GM21717 (cell line): ENCODE measurements at regions not wholly inside any gene's neighbourhood (a gene's known extent, or its start where the extent isn't known, plus 50 kb on each side); places are given as distances from the start of the nearest gene placed in this dataset.
A peak's percentile ranks its signal among the peaks of the same experiment; 100 is the strongest.
"Not testable (repeated sequence)": the region's sequence is repeated elsewhere in the genome, so short reads cannot be mapped to it uniquely, and the experiment has no call there.

ENCODE experiments used
- ATAC-seq: cut with Tn5 transposase; IDR thresholded peaks from one replicate; pipeline ENCODE4 v1.9.1; 2021; ENCODE audit warnings: mild to moderate bottlenecking, moderate library complexity; ENCODE audit not compliant: unreplicated experiment

DNA sequence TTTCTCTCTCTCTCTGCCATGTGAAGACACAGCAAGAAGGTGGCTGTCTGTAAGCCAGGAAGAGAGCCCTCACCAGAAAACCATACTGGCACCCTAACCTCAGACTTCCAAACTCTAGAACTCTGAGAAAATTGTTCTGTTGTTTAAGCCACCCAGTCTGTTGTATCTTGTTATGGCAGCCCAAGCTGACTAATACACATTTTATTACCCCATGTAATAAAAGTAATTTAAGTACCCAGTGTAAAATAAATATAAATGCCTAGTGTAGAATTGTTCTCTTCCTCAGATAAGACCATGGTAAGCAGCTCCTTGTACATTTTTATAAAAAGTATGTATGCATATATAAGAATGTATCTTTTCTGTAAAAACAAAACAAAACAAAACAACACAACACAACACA, 119.7 kb downstream of the DTL start:
- no peak for ATAC-seq

GRCh38 chr1:212157252-212157651, 121.7 kb downstream of the DTL start:
- no peak for ATAC-seq

DNA sequence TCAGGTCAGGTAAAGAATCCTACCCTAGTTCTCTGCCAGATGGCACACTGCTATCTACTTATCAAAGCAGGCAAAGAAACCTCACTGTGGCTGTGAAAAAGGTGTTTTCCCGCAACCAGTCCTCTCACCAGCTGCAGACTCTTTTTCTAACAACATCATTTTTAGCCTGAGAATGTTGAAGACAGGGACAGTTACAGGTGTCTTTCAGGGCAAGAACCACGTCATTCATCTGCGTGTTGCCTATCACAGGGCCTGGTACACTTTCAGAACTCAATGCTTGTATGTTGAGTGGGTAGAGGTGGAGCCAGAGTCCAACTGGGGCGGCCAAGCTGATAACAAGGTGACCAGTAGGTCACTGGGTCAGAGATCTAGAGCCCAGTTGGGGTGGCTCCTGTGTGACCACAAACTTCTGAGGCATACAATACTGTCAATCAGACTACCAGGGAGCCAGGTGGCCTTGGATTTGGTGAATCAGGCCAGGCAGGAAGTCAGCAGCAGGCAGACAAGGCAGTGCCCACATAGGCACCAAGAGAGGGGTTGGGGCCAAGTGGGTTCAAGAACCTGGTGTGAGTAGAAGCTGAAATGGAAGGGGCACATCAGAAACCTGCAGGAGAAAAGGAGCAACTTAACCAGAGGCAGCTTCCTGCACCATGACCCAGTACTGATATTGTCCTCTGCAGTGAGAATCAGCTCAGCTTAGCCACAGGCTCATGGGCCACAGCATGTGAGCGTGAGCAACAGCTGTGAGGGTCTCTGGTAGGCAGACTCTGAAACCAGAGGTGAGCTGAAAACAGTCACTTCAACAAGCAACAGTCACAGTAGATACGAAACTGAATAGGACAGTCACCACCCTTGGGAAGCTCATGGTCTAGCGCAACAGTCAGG, 123.6 kb downstream of the DTL start:
- ATAC-seq, result peak; percentile 35

DNA sequence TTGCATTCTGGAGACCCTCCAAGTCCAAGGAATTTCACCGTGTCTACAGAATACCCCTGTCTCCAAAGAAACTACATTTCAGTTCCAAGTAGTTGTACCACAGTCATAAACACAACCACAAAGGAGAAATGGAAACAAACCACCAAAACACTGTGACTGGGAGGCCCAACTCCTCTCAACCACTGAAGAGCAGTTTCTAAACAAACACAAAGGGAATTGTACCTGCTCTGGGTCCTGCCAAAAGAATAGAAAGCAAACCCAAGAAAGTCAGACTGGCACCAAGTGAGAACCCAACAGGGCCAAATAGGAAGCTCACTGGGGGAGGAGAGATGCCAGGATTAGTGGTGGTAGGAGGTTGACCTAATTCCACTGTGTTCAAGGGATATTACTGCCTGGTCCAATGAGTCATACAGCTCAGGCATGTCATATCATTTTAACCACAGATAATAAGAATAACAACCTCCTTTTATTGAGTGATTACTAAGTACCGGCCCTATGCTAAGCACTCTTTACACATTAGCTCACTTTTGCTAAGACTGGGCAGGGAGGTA, 123.9 kb upstream of the PPP2R5A start:
- ATAC-seq, result no peak

GRCh38 chr1:212162635-212163034, 122.6 kb upstream of the PPP2R5A start:
- ATAC-seq, result peak; percentile 48

- no peak for ATAC-seq
These were observed 120.9 kb upstream of the PPP2R5A start for GRCh38 chr1:212164095-212164872.

GRCh38 chr1:212166244-212166643, 119.0 kb upstream of the PPP2R5A start:
- ATAC-seq, result no peak

DNA sequence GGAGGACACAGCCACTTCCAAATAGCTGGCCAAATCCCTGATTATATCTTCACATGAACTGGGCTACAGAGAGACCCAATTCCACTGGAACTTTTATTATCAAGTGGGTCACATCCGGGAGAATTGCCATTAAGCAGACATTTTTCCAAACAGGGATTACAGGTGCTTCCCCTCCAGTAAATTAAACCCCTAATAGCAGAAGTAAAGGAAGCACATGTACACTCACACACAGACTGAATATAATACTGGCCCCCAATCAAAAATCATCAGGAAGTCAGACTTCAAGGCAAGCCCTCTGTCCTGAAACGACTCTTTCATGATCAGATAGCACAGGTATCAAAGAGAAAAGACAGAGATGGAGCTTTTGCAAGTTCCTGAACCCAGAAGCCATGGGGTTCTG, 118.6 kb upstream of the PPP2R5A start:
- no peak for ATAC-seq

GRCh38 chr1:212167098-212167497, 118.1 kb upstream of the PPP2R5A start:
- ATAC-seq, result no peak

- ATAC-seq, result no peak
These were observed 111.6 kb upstream of the PPP2R5A start for GRCh38 chr1:212173567-212173966.

GRCh38 chr1:212174295-212174694, 110.9 kb upstream of the PPP2R5A start:
- not testable (repeated sequence) for ATAC-seq

DNA sequence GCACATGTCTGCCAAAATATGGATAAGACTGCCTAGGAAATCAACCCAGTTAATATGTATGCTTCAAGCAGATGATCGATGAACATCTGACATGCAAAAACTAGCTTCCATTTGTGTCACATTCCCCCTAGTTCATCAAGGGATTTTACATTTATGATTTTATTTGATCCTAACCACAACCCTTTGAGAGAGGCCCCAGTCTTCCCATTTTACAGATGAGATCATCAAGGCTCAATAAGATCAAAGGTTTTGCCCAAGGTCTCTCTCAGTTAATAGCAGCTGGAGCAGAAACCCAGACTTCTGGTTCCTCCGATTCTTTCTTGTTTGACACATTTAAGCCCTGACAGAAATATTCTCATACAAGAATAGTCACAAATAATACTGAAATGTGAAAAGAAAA, 107.7 kb upstream of the PPP2R5A start:
- ATAC-seq, result no peak

GRCh38 chr1:212178851-212179250, 106.4 kb upstream of the PPP2R5A start:
- no peak for ATAC-seq

GRCh38 chr1:212179394-212180076, 105.7 kb upstream of the PPP2R5A start:
- no peak for ATAC-seq

DNA sequence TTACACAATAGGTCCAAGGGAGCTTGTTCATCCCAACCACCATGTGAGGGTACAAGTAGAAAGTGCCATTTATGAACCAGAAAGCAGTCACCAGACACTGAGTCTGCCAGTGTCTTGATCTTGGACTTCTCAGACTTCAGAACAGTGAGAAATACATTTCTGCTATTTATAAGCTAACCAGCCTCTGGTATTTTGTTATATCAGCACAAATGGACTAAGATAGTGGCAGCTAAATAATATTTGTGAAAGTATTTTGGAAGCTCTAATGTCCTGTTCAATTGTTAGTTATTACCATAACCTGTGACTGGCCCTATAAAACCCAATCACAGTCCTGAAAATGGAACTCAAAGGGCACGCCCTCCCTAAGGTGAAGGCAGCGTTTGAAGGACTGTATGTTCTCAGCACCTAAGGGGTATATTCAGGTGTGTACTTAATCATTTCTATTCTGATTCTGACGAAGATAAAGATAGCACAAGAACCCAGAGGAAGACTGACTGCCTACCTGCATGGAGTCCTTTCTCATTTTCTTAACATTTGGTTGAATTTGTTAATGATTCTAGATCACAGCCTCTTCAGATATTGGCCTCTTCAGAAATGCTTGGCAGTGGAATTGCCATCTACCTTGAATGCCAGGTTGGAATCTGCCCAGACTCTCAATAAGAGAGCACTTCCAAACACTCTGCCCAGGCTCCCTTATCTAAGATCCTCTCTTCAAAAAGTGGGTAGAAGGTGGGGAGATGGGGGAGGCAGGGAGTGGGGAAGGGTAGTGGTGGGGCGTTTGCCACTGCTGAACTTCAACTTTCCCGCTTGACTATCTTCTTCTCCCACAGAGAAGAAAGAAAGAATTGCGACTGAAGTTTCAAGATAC, 104.0 kb upstream of the PPP2R5A start:
- no peak for ATAC-seq

- ATAC-seq, result no peak
These were observed 103.0 kb upstream of the PPP2R5A start for GRCh38 chr1:212182171-212182570.

GRCh38 chr1:212182579-212182978, 102.6 kb upstream of the PPP2R5A start:
- no peak for ATAC-seq

DNA sequence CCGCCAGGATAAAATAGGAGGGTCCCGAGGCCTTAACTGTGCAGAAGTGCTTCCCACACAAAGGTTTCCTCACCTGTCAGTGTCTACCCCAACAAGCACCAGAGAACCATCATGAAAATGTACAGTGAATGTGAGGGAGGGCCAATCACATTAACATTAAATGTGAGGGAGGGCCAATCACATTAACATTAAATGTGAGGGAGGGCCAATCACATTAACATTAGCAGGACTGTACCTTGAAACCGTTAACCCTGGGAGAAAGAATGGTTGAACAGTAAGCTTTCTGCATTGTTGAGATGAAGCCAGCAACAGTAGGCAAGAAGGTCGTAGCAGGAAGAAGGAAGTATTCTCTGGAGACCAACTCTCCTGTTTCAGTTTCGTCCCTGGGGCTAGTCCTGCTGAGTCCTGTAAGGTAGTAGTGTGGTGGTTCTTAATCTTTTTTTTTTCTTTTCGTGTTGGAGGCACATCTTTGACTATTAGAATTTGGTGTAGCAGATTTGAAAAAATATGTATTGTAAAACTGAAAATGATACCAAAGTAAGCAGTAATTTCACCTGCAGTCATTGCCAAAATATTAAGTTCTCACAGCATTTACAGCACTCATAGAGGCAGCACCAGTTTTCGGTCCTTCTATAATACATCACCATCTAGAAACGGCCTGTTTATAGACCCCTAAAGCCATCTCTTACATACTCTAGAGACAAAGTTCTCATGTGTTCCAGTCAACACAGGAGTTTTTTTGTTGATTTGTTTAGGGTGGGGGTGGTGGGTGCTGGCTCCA, 98.6 kb upstream of the PPP2R5A start:
- peak; percentile 96 for ATAC-seq

- no peak for ATAC-seq
These were observed 96.4 kb upstream of the PPP2R5A start for GRCh38 chr1:212188599-212189351.
